Activated T-cell treated with anti-CD3 and anti-CD28 coated beads, Interleukin-2, amount 50 U/mL, for 72 hours (primary cell): ENCODE measurements at regions not wholly inside any gene's neighbourhood (a gene's known extent, or its start where the extent isn't known, plus 50 kb on each side); places are given as distances from the start of the nearest gene placed in this dataset.

Experiments used
- ATAC-seq, 2 donors: fragments of 150-1000 bp; cut with Tn5 transposase; replicated peaks in 1 of 2; 2 replicates each; pipeline ENCODE4 v1.10.0; 2021; ENCODE audit warnings: moderate library complexity in 2 of 2, mild to moderate bottlenecking in 1 of 2
- DNase-seq, 2 donors: peaks; one replicate each; pipeline ENCODE4 v3.0.0; 2021 to 2022; ENCODE audit warnings: mixed read lengths in 1 of 2
- H3K27ac Mint-ChIP-seq: one replicate; pipeline ENCODE4 v1.8.0; 2022; ENCODE audit warnings: mild to moderate bottlenecking, moderate library complexity, mixed read lengths
- H3K27me3 Mint-ChIP-seq: one replicate; pipeline ENCODE4 v1.8.0; 2022; ENCODE audit warnings: low read depth, mixed read lengths
- H3K36me3 Mint-ChIP-seq, 2 donors: one replicate each; pipeline ENCODE4 v1.8.0; 2022; ENCODE audit warnings: mixed read lengths in 2 of 2, mild to moderate bottlenecking in 1 of 2; ENCODE audit not compliant: insufficient read depth in 2 of 2
- H3K4me1 Mint-ChIP-seq: one replicate; pipeline ENCODE4 v1.8.0; 2022; ENCODE audit warnings: low read depth, mixed read lengths
- H3K4me3 Mint-ChIP-seq, 2 donors: one replicate each; pipeline ENCODE4 v1.8.0; 2022; ENCODE audit warnings: mild to moderate bottlenecking in 2 of 2, mixed read lengths in 2 of 2, moderate library complexity in 2 of 2
- H3K9me3 Mint-ChIP-seq, 2 donors: one replicate each; pipeline ENCODE4 v1.8.0; 2022; ENCODE audit warnings: mixed read lengths in 2 of 2

DNA sequence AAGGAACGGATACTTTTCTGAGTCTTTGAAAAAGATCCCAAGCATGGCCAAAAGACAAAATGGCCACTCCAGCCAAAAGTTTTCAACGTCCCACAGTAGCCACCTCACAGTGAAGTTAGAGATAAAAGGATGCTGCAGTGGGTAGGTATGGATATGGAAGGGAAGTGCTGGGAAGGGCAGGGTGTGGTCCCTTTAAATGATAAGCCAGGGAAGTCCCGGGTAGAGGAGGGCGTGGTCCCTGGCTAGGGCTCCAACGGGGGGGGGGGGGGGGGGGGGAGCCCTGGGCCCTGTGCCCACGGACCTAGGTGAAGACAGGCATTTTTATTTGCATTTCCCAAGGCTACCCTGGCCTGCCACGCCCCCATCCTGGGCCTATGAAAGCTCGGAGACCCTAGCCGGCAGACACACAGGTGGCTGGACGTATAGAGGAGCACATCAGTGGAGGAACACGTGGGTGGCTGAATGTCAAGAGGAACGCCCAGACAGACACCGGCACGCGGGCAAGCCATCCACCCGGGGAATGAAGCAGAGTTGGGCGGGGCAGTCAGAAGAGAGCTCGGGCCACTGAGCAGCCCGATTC, 306.7 kb downstream of the NFIB start:
- Mint-ChIP-seq H3K9me3 (peaks cover 3 to 14% of the 10 kb centered on the region in 2 donors), H3K4me3 (no peak overlapping the region), H3K4me1 (no peaks in the 10 kb centered on the region), H3K27ac (no peak overlapping the region), H3K36me3 (no peaks in the 10 kb centered on the region), H3K27me3 (no peaks in the 10 kb centered on the region)
- ATAC-seq (no peak), DNase-seq (no peak)

DNA sequence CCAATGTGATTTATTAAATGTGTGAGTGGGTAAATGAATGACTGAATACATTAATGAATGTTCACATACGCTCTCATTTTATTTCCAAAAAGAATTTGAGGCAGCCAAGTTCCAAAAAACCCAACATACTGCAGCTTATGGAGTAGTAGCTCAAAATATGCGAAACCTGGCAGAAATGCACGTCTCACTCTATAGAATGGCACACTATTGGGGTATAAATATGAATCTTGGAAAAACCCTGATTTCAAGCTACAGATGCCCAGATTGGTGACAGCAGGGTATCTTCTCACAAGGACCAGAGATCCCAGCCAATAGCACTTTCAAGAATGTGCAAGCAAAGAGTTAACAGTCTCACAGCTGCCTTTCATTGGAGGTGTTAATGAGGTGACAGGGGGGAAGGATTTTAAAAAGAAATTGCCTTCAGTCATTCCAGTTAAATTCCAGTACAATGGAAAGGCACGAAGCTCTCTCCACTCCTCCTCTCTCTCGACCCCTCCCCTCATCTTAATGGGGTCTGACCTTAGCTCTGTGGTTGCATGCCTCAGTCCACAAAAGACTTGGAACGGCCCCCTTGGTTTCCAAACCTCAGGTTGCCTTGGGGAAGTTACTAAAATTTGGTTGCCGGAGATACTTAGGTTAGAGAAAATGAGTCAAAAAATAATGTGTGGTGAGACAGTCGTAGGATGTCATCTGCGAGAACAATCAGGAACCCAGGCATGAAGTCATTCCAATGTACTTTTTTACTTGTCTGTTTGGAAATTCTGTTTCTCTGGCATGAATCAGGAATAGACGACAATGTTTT, 307.4 kb downstream of the NFIB start:
- Mint-ChIP-seq H3K4me1 (no peaks in the 10 kb centered on the region), H3K27me3 (no peaks in the 10 kb centered on the region), H3K4me3 (no peak overlapping the region), H3K36me3 (no peaks in the 10 kb centered on the region), H3K9me3 (peaks cover 3 to 14% of the 10 kb centered on the region in 2 donors), H3K27ac (no peak overlapping the region)
- ATAC-seq (no peak), DNase-seq (no peak)

DNA sequence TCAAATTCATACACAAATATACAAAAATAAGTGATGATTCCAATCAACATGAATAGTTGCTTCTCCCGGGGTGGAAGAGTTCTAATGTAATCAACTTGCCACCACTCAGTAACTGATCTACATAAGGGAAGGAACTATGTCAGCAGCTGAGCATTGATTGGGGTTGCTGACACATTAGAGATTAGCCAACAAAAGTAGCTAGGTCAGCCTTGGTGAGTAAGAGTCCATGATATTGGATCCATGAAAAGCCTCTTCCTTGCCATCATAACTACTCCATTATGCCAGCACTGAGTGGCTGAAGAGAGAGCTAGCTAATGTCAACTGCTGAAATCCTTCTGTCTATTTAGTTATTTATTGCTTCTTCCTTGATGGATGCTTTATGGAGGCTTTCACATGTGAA, 309.8 kb downstream of the NFIB start:
- no peak overlapping the region for H3K4me3 Mint-ChIP-seq
- no peaks in the 10 kb centered on the region for H3K27me3 Mint-ChIP-seq
- H3K9me3 Mint-ChIP-seq: peaks cover 5 to 14% of the 10 kb centered on the region in 2 donors
- no peaks in the 10 kb centered on the region for H3K36me3 Mint-ChIP-seq
- H3K4me1 Mint-ChIP-seq: no peaks in the 10 kb centered on the region
- ATAC-seq: no peak
- DNase-seq: no peak
- H3K27ac Mint-ChIP-seq: no peak overlapping the region

DNA sequence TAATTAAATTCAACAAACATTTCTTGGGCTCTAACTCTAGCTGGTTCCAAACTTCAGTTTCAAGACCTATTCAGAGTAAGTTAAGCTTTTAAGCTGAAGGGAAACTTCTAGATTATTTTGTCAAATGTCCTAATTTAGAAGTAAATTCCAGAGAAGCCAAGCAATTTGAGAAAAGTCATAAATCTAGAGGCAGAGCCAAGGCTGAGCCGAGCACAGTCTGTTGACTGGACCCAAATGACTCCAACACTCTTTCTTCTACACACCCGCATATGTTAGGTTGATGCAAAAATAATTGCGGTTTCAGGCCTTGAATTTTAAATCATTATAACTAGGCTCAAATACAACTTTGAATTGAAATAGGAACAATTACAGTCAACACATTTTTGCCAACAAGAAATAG, 319.7 kb downstream of the NFIB start:
- DNase-seq (no peak), ATAC-seq (no peak)
- H3K4me1 Mint-ChIP-seq: no peaks in the 10 kb centered on the region
- peaks cover 1 to 5% of the 10 kb centered on the region in 2 donors for H3K9me3 Mint-ChIP-seq
- no peak overlapping the region for H3K4me3 Mint-ChIP-seq
- H3K27ac Mint-ChIP-seq: no peak overlapping the region
- H3K27me3 Mint-ChIP-seq: no peaks in the 10 kb centered on the region
- H3K36me3 Mint-ChIP-seq: no peaks in the 10 kb centered on the region

DNA sequence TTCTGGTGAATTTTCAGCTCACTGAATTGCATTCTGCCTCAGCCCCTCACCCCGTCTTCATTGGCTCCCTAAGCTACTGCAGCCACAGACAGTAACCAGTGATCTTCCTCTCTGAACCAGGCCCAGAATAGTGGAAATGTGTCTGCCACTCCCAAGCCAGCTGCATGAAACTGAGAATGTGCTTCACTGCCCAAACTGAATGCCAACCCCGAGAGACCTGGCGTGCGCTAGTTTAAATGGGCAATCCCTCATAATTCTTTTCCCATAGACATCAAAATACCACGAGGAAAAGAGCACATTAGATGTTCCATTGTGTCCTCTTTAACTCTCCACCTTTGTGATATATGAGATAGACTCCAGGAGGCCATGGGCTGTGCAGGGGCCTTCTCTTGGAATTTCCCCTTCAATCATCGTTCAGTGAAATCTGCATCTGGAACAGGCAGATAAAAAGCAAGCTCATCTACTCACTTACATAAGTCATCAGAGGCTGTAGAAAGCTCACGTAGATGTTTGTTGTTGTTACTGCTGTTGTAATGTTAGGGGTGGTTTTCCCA, 320.2 kb downstream of the NFIB start:
- no peak overlapping the region for H3K27ac Mint-ChIP-seq
- no peak for ATAC-seq
- no peak overlapping the region for H3K4me3 Mint-ChIP-seq
- no peaks in the 10 kb centered on the region for H3K4me1 Mint-ChIP-seq
- DNase-seq: no peak
- peaks cover 1 to 4% of the 10 kb centered on the region in 2 donors for H3K9me3 Mint-ChIP-seq
- H3K36me3 Mint-ChIP-seq: no peaks in the 10 kb centered on the region
- H3K27me3 Mint-ChIP-seq: no peaks in the 10 kb centered on the region

DNA sequence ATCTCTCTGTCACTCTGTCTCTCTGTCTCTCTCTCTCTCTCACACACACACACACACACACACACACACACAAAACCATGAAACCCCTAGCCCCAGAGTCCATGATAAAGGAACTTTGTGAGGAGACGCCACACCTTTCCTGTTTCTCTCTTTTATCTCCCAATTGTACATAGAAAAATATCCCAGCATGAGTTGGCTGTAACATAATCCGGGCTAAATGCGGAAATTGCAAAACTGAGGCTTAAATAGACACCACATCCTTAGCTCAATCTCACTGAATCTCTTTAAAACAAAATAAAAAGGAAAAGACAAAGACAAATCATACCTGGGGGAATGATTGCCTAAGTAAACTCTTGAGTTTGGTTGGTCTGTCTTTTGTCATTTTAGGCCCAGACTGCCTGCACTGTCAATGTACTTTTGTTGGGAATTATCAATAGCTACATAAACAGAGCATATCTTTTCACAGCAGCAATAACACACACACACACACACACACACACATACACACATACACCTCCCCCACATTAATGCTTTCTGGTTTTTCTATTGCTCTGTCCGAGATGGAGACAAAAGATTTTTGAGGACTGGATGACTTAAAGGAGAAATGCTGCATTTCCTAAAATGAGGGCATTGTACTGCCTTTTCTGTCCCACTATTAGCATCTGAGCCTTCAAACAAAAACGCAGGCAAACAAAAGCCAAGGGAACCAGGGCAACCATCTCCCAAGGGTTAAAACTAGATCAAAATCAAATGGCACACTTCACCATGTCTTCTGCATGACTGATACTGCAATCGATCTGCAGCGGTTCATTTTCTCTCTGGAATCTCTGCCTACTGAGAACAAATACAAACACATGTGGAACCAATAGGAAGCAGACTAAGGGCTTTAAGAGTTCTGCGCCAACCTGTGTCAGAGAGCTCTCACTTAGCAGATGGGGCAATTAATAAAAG, 321.5 kb downstream of the NFIB start:
- Mint-ChIP-seq H3K27me3 (no peaks in the 10 kb centered on the region), H3K36me3 (no peaks in the 10 kb centered on the region), H3K4me1 (no peaks in the 10 kb centered on the region), H3K9me3 (peaks cover 1 to 7% of the 10 kb centered on the region in 2 donors), H3K27ac (no peak overlapping the region), H3K4me3 (no peak overlapping the region)
- DNase-seq (no peak), ATAC-seq (no peak)

DNA sequence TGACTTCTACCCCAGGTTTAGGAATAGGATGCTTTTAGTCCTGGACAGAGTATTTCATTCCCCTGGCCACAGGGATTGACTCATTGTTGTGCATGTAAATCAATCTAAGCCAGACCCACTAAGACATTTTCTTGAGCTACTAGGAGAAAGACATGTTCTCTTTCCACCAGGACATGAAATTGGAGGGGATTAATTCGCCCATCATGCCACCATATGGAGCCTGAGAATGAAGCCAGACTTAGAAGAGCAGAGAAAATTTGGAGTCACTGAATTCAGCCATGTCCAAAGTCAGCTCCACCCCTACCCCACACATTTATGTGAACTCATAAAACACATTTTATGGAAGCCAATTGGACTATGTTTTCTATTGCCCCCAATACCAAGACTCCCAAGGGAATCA, 322.5 kb downstream of the NFIB start:
- Mint-ChIP-seq H3K36me3 (no peaks in the 10 kb centered on the region), H3K4me3 (no peak overlapping the region), H3K27me3 (no peaks in the 10 kb centered on the region), H3K9me3 (peaks cover 1 to 13% of the 10 kb centered on the region in 2 donors), H3K27ac (no peak overlapping the region), H3K4me1 (no peaks in the 10 kb centered on the region)
- no peak for DNase-seq
- no peak for ATAC-seq

DNA sequence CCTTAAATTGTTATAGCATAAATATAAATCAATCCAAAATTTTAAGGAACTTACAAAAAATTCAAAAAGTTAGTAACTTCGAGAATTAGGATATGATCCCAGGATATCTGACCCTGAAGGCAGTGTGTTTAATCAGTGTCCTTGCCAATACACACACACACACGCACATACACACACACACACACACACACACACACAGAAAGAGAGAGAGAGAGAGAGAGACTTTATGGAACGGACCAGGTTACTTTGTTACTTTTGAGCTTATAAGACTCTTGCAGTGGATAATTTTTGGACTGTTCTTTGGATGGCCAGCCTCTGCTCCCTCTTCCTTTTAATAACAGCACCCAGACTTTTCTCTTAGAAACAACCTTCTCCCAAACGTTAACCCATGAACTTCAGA, 322.9 kb downstream of the NFIB start:
- Mint-ChIP-seq H3K4me1 (no peaks in the 10 kb centered on the region), H3K27ac (no peak overlapping the region), H3K4me3 (no peak overlapping the region), H3K9me3 (peaks cover 1 to 14% of the 10 kb centered on the region in 2 donors), H3K27me3 (no peaks in the 10 kb centered on the region), H3K36me3 (no peaks in the 10 kb centered on the region)
- DNase-seq (no peak), ATAC-seq (no peak)

DNA sequence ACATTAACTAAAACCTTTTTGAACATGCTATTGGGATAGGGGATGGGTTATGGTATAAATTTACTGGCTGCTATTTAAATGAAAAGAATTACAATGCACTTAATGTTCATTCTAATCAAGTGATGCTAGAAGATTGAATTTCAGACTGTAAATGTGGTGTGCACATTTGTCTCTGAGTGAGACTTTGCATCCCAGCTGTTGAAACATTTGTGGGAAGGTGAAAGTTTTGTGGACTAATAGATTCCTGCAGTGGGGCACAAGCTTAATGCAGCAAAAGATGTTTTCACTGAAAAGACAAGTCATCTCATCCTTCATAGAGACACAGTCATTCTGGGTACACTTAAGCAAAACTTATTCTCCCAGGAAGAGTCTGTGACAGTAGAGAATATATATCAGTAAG, 323.6 kb downstream of the NFIB start:
- ATAC-seq: no peak
- Mint-ChIP-seq H3K4me3 (no peak overlapping the region), H3K4me1 (no peaks in the 10 kb centered on the region), H3K27me3 (no peaks in the 10 kb centered on the region), H3K36me3 (no peaks in the 10 kb centered on the region), H3K27ac (no peak overlapping the region), H3K9me3 (peaks cover 0 to 15% of the 10 kb centered on the region in 2 donors)
- DNase-seq: no peak

DNA sequence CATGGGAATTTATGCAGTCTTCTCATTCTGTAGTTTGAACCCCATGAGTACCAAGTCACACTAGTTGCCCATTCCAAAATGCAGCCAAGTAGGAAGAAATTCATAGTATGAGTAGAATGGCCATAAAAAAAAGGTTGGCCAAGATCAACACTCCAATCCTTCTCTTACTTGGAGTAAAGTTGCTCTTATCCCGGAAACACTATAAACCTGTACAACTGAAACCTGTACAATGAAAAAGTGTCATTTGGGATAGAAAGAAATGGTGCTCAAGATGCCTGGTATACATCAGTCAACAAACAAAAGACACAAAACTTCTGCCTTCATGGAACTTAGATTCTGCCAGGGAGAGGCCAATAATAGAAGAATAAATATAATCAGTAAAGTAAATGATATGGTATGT, 325.0 kb downstream of the NFIB start:
- DNase-seq: no peak
- Mint-ChIP-seq H3K27me3 (no peaks in the 10 kb centered on the region), H3K4me1 (no peaks in the 10 kb centered on the region), H3K27ac (no peak overlapping the region), H3K36me3 (no peaks in the 10 kb centered on the region), H3K4me3 (no peak overlapping the region), H3K9me3 (peaks cover 0 to 15% of the 10 kb centered on the region in 2 donors)
- ATAC-seq: no peak

DNA sequence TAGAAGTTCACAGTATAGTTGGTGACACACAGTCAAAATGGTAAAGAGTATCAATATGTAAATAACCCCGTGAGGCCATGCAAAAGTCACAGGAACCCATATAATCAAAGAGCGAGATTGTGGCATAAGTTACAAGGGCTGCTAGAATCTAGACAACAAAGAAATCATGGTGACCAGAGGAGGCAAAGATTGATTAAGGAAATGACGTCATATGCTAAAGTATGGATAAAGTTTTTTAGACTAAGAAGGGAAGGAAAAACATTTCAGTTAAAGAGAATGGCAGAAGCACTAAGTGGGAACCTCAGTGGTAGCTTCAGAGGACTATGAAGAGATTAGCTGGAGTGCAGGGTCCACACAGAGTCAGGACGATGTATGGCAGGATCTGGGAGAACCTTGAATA, 330.3 kb downstream of the NFIB start:
- ATAC-seq: no peak
- Mint-ChIP-seq H3K4me3 (no peak overlapping the region), H3K36me3 (peaks cover 0 to 2% of the 10 kb centered on the region in 2 donors), H3K27me3 (no peaks in the 10 kb centered on the region), H3K9me3 (peaks cover 1 to 13% of the 10 kb centered on the region in 2 donors), H3K27ac (no peak overlapping the region), H3K4me1 (no peaks in the 10 kb centered on the region)
- DNase-seq: no peak

DNA sequence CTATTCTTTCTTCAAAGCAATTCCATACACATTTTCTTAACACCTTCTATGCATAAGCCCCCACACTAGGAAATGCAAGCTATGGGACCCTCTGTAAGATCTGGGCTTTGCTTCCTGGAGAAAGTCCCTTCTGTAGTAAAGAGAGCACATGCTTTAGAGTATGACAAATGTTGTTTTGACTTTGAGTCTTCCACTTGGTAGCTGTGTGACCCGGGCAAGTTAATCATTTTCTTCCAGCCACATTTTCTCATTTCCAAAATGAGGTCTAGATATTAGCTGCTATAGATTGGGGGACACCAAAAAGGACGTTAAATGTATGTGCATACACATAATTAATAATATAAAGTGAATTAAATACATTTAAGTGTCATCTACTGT, 334.0 kb downstream of the NFIB start:
- no peak for DNase-seq
- no peak overlapping the region for H3K4me3 Mint-ChIP-seq
- peaks cover 0 to 2% of the 10 kb centered on the region in 2 donors for H3K36me3 Mint-ChIP-seq
- H3K27me3 Mint-ChIP-seq: no peaks in the 10 kb centered on the region
- H3K9me3 Mint-ChIP-seq: peaks cover 4 to 6% of the 10 kb centered on the region in 2 donors
- no peaks in the 10 kb centered on the region for H3K4me1 Mint-ChIP-seq
- no peak for ATAC-seq
- H3K27ac Mint-ChIP-seq: no peak overlapping the region
